ENCODE measurements at regions not wholly inside any gene's neighbourhood (a gene's known extent, or its start where the extent isn't known, plus 50 kb on each side); places are given as distances from the start of the nearest gene placed in this dataset.

DNA sequence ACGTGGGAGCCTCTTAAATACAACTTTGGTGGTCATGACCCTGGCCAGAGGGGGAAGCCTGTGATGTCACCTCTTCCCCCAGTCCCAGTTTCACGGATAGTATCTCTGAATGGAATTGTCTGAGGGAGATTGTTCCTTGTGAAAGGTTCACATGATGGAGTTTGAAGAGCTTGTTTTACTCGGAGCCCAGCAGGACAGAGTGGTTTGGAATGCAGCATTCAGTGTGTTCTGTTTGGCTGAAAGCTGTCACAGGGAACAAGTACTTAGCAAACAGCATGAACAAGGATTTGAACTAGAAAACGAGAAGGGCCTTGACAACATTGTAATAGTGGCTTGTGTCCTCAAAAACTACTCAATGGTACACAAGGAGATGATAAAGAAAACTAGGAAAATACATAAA, 133.9 kb upstream of the CXorf66 start:
- TF ChIP-seq, protein P1, sequence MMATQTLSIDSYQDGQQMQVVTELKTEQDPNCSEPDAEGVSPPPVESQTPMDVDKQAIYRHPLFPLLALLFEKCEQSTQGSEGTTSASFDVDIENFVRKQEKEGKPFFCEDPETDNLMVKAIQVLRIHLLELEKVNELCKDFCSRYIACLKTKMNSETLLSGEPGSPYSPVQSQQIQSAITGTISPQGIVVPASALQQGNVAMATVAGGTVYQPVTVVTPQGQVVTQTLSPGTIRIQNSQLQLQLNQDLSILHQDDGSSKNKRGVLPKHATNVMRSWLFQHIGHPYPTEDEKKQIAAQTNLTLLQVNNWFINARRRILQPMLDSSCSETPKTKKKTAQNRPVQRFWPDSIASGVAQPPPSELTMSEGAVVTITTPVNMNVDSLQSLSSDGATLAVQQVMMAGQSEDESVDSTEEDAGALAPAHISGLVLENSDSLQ (IDR thresholded peaks at IDR 0.05) = no peak
- TF ChIP-seq SP1 (IDR thresholded peaks at IDR 0.05) = no peak
- no peak for TF ChIP-seq FOXK2 (IDR thresholded peaks at IDR 0.05)
- no peak for TF ChIP-seq SUZ12 (IDR thresholded peaks at IDR 0.05)
- no peak for TF ChIP-seq BHLHE40 (IDR thresholded peaks at IDR 0.05; ENCODE audit: borderline replicate concordance)
- no peak for TF ChIP-seq FOXM1 (IDR thresholded peaks at IDR 0.05; ENCODE audit: borderline replicate concordance)
- TF ChIP-seq FOXA1 (IDR thresholded peaks at IDR 0.05) = no peak
- TF ChIP-seq L3MBTL2 (conservative IDR thresholded peaks at IDR 0.05) = no peak
- TF ChIP-seq HDGF (IDR thresholded peaks at IDR 0.05; ENCODE audit: borderline replicate concordance) = no peak
- no peak for TF ChIP-seq ELF4 (IDR thresholded peaks at IDR 0.05)

All from HEK293T (cell line).